ENCODE measurements at regions not wholly inside any gene's neighbourhood (a gene's known extent, or its start where the extent isn't known, plus 50 kb on each side); places are given as distances from the start of the nearest gene placed in this dataset.

- ChIA-PET CTCF (no interaction called here), SMC1A (ENCODE audit: uncharacterized antibody, unreplicated experiment) (no interaction called here), POLR2A (no interaction called here), RAD21 (ENCODE audit: unreplicated experiment) (no interaction called here)
- H3K36me3 ChIP-seq (ENCODE audit: control insufficient read depth in 2 of 2, insufficient read depth in 2 of 2, low read length in 1 of 2): no peaks in the 10 kb centered on the region
- H3K9me3 ChIP-seq (replicated peaks; ENCODE audit: control insufficient read depth, insufficient read depth, low read length): no peaks in the 10 kb centered on the region; the same call in 2 of the 3 replicates
- H3K4me2 ChIP-seq (ENCODE audit: control insufficient read depth, insufficient read depth): no peak overlapping the region
- DNase-seq (ENCODE audit: low read depth, low spot score): no peak
- in situ Hi-C loops (cut with MboI): no loop called here
- ATAC-seq: no peak
- no peaks in the 10 kb centered on the region for H4K20me1 ChIP-seq (ENCODE audit: control insufficient read depth, insufficient read depth)
- BruUV-seq (replicated peaks): no TSS peak
- no peak for FAIRE-seq
- H3K4me3 ChIP-seq: no peak overlapping the region
- no peak overlapping the region for H3K9ac ChIP-seq (ENCODE audit: control insufficient read depth, insufficient read depth, low read length)
- 0% methylated on average over 2 of the region's 2 CpGs for WGBS (ENCODE audit: insufficient coverage, insufficient replicate concordance, low lambda C conversion rate, missing lambda C conversion rate)
- no peaks in the 10 kb centered on the region for H3K4me1 ChIP-seq (ENCODE audit: control insufficient read depth, insufficient read depth, low read length)
- H3K27me3 ChIP-seq (replicated peaks in 1 of 2; ENCODE audit: control insufficient read depth in 2 of 2, insufficient read depth in 2 of 2, low read length in 1 of 2): no peaks in the 10 kb centered on the region
- H3K27ac ChIP-seq (ENCODE audit: control insufficient read depth, insufficient read depth): no peak overlapping the region
- no peak overlapping the region for H2AFZ ChIP-seq (ENCODE audit: control insufficient read depth, low read depth, low read length)
- intact Hi-C loops (cut with micrococcal nuclease; ENCODE audit: unreplicated experiment): no loop called here
- H3K79me2 ChIP-seq (ENCODE audit: control insufficient read depth, insufficient read depth, low read length): no peaks in the 10 kb centered on the region
- TF ChIP-seq ZBTB40 (IDR thresholded peaks at IDR 0.05; ENCODE audit: borderline replicate concordance) (no peak), SIX5 (IDR thresholded peaks at IDR 0.05; ENCODE audit: low read depth, low read length, severe bottlenecking) (no peak), EED (IDR thresholded peaks at IDR 0.05; ENCODE audit: low read depth) (no peak), E2F8 (IDR thresholded peaks at IDR 0.05; ENCODE audit: low read depth, partially characterized antibody) (no peak), IRF3 (IDR thresholded peaks at IDR 0.05) (no peak), POLR2AphosphoS2 (IDR thresholded peaks at IDR 0.05; ENCODE audit: low read depth, low read length) (no peak), NR2C2 (IDR thresholded peaks at IDR 0.05; ENCODE audit: borderline replicate concordance, control insufficient read depth, insufficient read length, low read depth) (no peak), POLR2A (IDR thresholded peaks at IDR 0.05; ENCODE audit: low read depth, low read length) (no peak), POU2F2 (IDR thresholded peaks at IDR 0.05; ENCODE audit: borderline replicate concordance, low read depth, low read length) (no peak), NR2F1 (conservative IDR thresholded peaks at IDR 0.05) (no peak), NRF1 (conservative IDR thresholded peaks at IDR 0.05; ENCODE audit: low read depth, low read length) (no peak), NR2C1 (IDR thresholded peaks at IDR 0.05) (no peak), GATAD2B (conservative IDR thresholded peaks at IDR 0.05; ENCODE audit: low read depth) (no peak), EGR1 (IDR thresholded peaks at IDR 0.05; ENCODE audit: borderline replicate concordance in 1 of 2, low read depth in 2 of 2, low read length in 2 of 2) (no peak)
Measured at GRCh38 chr21:22277341-22277740, 1279.1 kb downstream of the NCAM2 start.
